GM12872 (cell line): ENCODE measurements at regions not wholly inside any gene's neighbourhood (a gene's known extent, or its start where the extent isn't known, plus 50 kb on each side); places are given as distances from the start of the nearest gene placed in this dataset.

Experiments
- TF ChIP-seq, protein P1 (sequence below): IDR thresholded peaks from 3 replicates; pipeline ENCODE4 v1.5.1; 2011; ENCODE audit warnings: low read depth, mild to moderate bottlenecking, low read length, moderate library complexity; ENCODE audit not compliant: insufficient read depth

DNA sequence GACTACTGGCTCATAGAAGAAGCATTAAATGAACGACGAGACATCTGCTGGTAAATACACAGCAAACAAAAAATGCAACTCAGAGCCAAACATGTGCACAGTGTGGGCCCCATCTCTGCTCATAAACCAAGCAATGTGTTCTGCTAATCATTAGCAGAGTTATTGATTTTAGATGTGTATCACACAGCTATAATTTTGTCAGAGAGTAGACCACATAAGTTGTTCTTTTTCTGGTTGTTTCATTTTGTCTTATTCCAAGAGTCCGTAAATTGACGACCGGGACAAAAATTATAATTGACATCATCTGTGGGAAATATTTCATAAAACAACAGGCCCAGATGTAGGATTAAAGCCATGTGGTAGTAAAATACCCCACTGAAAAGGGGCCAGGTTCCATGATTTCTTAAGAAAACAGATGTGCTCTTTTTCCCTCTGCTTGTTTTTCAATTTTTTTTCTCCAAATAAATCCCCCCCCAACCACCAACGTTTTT is 423.6 kb downstream of the HAO1 start:
- TF ChIP-seq, protein P1, sequence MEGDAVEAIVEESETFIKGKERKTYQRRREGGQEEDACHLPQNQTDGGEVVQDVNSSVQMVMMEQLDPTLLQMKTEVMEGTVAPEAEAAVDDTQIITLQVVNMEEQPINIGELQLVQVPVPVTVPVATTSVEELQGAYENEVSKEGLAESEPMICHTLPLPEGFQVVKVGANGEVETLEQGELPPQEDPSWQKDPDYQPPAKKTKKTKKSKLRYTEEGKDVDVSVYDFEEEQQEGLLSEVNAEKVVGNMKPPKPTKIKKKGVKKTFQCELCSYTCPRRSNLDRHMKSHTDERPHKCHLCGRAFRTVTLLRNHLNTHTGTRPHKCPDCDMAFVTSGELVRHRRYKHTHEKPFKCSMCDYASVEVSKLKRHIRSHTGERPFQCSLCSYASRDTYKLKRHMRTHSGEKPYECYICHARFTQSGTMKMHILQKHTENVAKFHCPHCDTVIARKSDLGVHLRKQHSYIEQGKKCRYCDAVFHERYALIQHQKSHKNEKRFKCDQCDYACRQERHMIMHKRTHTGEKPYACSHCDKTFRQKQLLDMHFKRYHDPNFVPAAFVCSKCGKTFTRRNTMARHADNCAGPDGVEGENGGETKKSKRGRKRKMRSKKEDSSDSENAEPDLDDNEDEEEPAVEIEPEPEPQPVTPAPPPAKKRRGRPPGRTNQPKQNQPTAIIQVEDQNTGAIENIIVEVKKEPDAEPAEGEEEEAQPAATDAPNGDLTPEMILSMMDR, result no peak

GRCh38 chr20:7520361-7520760 is 419.9 kb downstream of the HAO1 start:
- TF ChIP-seq, protein P1, result no peak

DNA sequence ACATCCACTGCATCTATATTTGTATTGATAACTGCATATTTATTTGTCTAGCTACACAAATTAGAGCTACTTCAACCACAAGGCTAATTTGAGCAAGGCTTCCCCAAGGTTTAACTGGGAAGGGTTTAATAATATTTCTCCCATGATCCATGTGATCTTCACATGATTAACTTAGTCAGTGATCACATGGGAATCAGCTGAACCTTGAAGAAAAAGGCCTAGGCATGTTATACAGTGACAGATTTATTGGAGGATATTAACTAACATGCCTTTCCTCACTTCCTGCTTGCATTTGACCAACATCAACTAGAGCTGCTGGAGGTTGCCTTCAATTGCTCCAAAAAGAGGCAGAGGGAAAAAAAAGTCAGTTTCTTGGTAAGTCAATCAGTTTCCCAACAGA is 417.0 kb downstream of the HAO1 start:
- TF ChIP-seq, protein P1, result no peak

DNA sequence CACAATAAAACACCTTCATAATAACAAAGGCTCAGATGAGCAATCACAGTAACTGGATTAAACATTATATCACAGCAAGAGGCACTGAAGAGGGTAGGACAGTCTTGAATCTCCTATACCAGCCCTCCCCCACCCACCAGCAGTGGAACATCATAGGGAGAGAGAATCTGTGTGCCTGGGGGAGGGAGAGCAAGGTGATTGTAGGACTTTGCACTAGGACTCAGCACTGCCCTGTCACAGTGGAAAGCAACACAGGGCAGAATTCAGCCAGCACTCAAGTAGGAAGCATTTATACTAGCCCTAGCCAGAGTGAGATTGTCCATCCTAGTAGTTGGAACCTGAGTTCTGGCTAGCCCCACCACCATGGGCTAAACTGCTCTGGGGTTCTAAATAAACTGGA is 400.2 kb downstream of the HAO1 start:
- TF ChIP-seq, protein P1, result no peak

DNA sequence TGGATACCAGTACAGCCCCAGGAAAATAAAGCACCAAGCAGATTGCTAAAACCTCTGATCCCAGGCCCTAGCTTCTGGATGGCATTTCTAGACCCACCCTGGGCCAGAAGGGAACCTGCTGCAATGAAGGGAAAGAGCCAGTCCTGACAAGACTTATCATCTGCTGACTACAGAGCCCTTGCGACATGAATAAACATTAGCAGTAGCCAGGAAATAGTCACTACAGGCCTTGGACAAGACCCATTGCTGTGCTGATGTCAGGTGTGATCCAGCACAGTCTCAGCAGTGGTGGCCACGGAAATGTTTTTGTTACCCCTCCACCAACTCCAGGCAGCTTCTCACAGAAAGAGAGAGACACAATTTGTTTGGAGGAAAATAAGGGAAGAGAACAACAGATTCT is 399.3 kb downstream of the HAO1 start:
- TF ChIP-seq, protein P1, result no peak

- TF ChIP-seq, protein P1, result no peak
Observed at GRCh38 chr20:7571101-7571500, 369.2 kb downstream of the HAO1 start.

DNA sequence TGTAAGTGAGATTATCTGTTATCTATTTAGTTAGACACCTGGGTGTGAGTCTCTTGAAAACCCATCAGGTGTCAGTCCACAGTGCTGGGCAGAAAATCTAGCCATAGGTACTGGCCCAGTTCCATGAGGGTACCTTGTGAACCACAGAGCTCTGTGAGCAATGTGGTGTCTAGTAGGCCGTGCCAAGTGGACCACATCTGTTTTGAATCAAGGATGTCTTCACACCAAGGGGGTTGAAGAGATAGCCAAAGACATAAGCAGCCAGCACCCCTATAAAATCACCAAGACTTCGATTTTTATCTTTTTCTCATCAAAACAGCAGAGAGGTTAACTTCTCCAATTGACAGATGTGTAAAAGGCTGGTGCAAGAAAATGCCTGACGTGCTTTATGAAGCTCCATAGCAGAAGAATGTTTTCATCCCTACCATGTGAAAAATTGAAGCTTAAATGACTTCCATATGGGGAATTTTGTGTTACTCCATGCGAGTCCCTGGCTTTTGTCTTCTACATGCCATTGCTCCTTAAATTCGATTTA is 368.7 kb downstream of the HAO1 start:
- TF ChIP-seq, protein P1, result no peak
